GM21447 (cell line): ENCODE measurements at regions not wholly inside any gene's neighbourhood (a gene's known extent, or its start where the extent isn't known, plus 50 kb on each side); places are given as distances from the start of the nearest gene placed in this dataset.

ENCODE experiments used
- ATAC-seq: cut with Tn5 transposase; IDR thresholded peaks from one replicate; pipeline ENCODE4 v1.9.1; 2021; ENCODE audit not compliant: unreplicated experiment

GRCh38 chr4:160175064-160175643 lies 1072.3 kb downstream of the RAPGEF2 start:
- no peak for ATAC-seq

GRCh38 chr4:160180211-160180610 lies 1077.3 kb downstream of the RAPGEF2 start:
- no peak for ATAC-seq

GRCh38 chr4:160182727-160183126 lies 1079.8 kb downstream of the RAPGEF2 start:
- ATAC-seq: no peak

GRCh38 chr4:160184884-160185283 lies 1082.0 kb downstream of the RAPGEF2 start:
- ATAC-seq: no peak

GRCh38 chr4:160193787-160194186 lies 1090.9 kb downstream of the RAPGEF2 start:
- ATAC-seq: no peak

- ATAC-seq: no peak
Measured at GRCh38 chr4:160194716-160195115, 1091.8 kb downstream of the RAPGEF2 start.

- no peak for ATAC-seq
Measured at GRCh38 chr4:160202802-160203201, 1099.9 kb downstream of the RAPGEF2 start.

- no peak for ATAC-seq
Measured at GRCh38 chr4:160212078-160212477, 1109.2 kb downstream of the RAPGEF2 start.

GRCh38 chr4:160213366-160213765 lies 1110.5 kb downstream of the RAPGEF2 start:
- no peak for ATAC-seq

GRCh38 chr4:160217352-160217751 lies 1114.5 kb downstream of the RAPGEF2 start:
- ATAC-seq: no peak

GRCh38 chr4:160224049-160224448 lies 1121.2 kb downstream of the RAPGEF2 start:
- ATAC-seq: no peak

GRCh38 chr4:160233141-160233540 lies 1130.3 kb downstream of the RAPGEF2 start:
- ATAC-seq: no peak

GRCh38 chr4:160235285-160235684 lies 1132.4 kb downstream of the RAPGEF2 start:
- no peak for ATAC-seq

- ATAC-seq: no peak
Measured at GRCh38 chr4:160235771-160236170, 1132.9 kb downstream of the RAPGEF2 start.

GRCh38 chr4:160238790-160239189 lies 1135.9 kb downstream of the RAPGEF2 start:
- no peak for ATAC-seq

- no peak for ATAC-seq
Measured at GRCh38 chr4:160247091-160247656, 1144.3 kb downstream of the RAPGEF2 start.

- no peak for ATAC-seq
Measured at GRCh38 chr4:160251522-160252170, 1148.8 kb downstream of the RAPGEF2 start.

GRCh38 chr4:160257318-160257717 lies 1154.4 kb downstream of the RAPGEF2 start:
- ATAC-seq: no peak

- no peak for ATAC-seq
Measured at GRCh38 chr4:160265014-160265413, 1162.1 kb downstream of the RAPGEF2 start.

GRCh38 chr4:160265836-160266235 lies 1163.0 kb downstream of the RAPGEF2 start:
- no peak for ATAC-seq

GRCh38 chr4:160276785-160277325 lies 1174.0 kb downstream of the RAPGEF2 start:
- ATAC-seq: no peak

- ATAC-seq: no peak
Measured at GRCh38 chr4:160283081-160283480, 1180.2 kb downstream of the RAPGEF2 start.
